Thyroid gland (tissue), 4 donors: ENCODE measurements at regions not wholly inside any gene's neighbourhood (a gene's known extent, or its start where the extent isn't known, plus 50 kb on each side); places are given as distances from the start of the nearest gene placed in this dataset.

Source experiments
- DNase-seq, 2 donors: peaks; one replicate each; pipeline ENCODE4 v3.0.0-alpha.2; 2019
- H3K27ac ChIP-seq, 3 donors: fragments of 200-600 bp; sonication (generic); 1 replicate in 2 of 3; 2 replicates in 1 of 3; pipeline ENCODE4 v1.5.1; 2016 to 2019; ENCODE audit warnings: mild to moderate bottlenecking in 1 of 3, moderate library complexity in 1 of 3
- H3K27me3 ChIP-seq: fragments of 200-600 bp; sonication (generic); one replicate; pipeline ENCODE4 v1.5.1; 2019
- H3K36me3 ChIP-seq, 2 donors: fragments of 200-600 bp; sonication (generic); one replicate each; pipeline ENCODE4 v1.5.1; 2016 to 2019
- H3K4me1 ChIP-seq, 2 donors: fragments of 200-600 bp; sonication (generic); one replicate each; pipeline ENCODE4 v1.5.1; 2017 to 2019
- H3K4me3 ChIP-seq, 3 donors: fragments of 200-600 bp; sonication (generic); replicated peaks in 1 of 3; 1 replicate in 2 of 3; 2 replicates in 1 of 3; pipeline ENCODE4 v1.5.1; 2016; ENCODE audit warnings: mild to moderate bottlenecking in 1 of 3
- H3K9me3 ChIP-seq: fragments of 200-600 bp; sonication (generic); one replicate; pipeline ENCODE4 v1.5.1; 2017
- CTCF ChIP-seq, 6 experiments: fragments of 200-600 bp in 3 of 6; fragments of 450-650 bp in 3 of 6; sonication (generic) in 3 of 6; IDR thresholded peaks; one replicate each; pipeline ENCODE4 v1.5.1; 2016 to 2019; ENCODE audit warnings: antibody characterized with exemption in 6 of 6, mild to moderate bottlenecking in 2 of 6, inconsistent platforms in 1 of 6, moderate library complexity in 1 of 6
- POLR2A ChIP-seq, 2 donors: fragments of 450-650 bp; IDR thresholded peaks; one replicate each; pipeline ENCODE4 v1.6.1; 2017; ENCODE audit warnings: antibody characterized with exemption in 2 of 2, mild to moderate bottlenecking in 2 of 2, moderate library complexity in 1 of 2
- WGBS, 2 donors: methylation state at CpG; one replicate each; pipeline ENCODE4 v1.1.5; 2017; 5-methylcytosine and 5-hydroxymethylcytosine counted together
- intact Hi-C: fragments of 100-400 bp; cut with DNase I; formaldehyde crosslinking; loops from one replicate; pipeline ENCODE4 v1.15.1; 2023

GRCh38 chr16:73605309-73605708 is 557.4 kb upstream of the ZFHX3 start:
- H3K9me3 ChIP-seq = no peaks in the 10 kb centered on the region
- H3K4me3 ChIP-seq = no peak overlapping the region
- TF ChIP-seq CTCF (IDR thresholded peaks at IDR 0.05) (no peak), POLR2A (IDR thresholded peaks at IDR 0.05) (no peak)
- intact Hi-C loops = no loop called here
- H3K4me1 ChIP-seq = no peaks in the 10 kb centered on the region
- DNase-seq = no peak
- 85 to 91% methylated on average over 5 of the region's 5 CpGs for WGBS, 2 donors
- H3K27me3 ChIP-seq = no peaks in the 10 kb centered on the region
- H3K36me3 ChIP-seq = no peaks in the 10 kb centered on the region
- no peak overlapping the region for H3K27ac ChIP-seq

- TF ChIP-seq POLR2A (IDR thresholded peaks at IDR 0.05) (no peak), CTCF (IDR thresholded peaks at IDR 0.05) (no peak)
- no peak overlapping the region for H3K27ac ChIP-seq
- DNase-seq = no peak
- H3K36me3 ChIP-seq = no peaks in the 10 kb centered on the region
- H3K9me3 ChIP-seq = no peaks in the 10 kb centered on the region
- H3K27me3 ChIP-seq = no peaks in the 10 kb centered on the region
- WGBS, 2 donors = 65 to 72% methylated on average over 3 of the region's 3 CpGs
- H3K4me3 ChIP-seq = no peak overlapping the region
- intact Hi-C loops = no loop called here
- no peaks in the 10 kb centered on the region for H3K4me1 ChIP-seq
Observed at GRCh38 chr16:73601911-73602310, 554.0 kb upstream of the ZFHX3 start.

GRCh38 chr16:73599870-73600269 is 551.9 kb upstream of the ZFHX3 start:
- H3K27me3 ChIP-seq = no peaks in the 10 kb centered on the region
- intact Hi-C loops = no loop called here
- DNase-seq = no peak
- H3K9me3 ChIP-seq = no peaks in the 10 kb centered on the region
- WGBS, 2 donors = 78 to 88% methylated on average over 2 of the region's 2 CpGs
- TF ChIP-seq POLR2A (IDR thresholded peaks at IDR 0.05) (no peak), CTCF (IDR thresholded peaks at IDR 0.05) (no peak)
- H3K4me3 ChIP-seq = no peak overlapping the region
- H3K27ac ChIP-seq = no peak overlapping the region
- H3K36me3 ChIP-seq = no peaks in the 10 kb centered on the region
- H3K4me1 ChIP-seq = no peaks in the 10 kb centered on the region

GRCh38 chr16:73599351-73599750 is 551.4 kb upstream of the ZFHX3 start:
- H3K4me3 ChIP-seq = no peak overlapping the region
- H3K27me3 ChIP-seq = no peaks in the 10 kb centered on the region
- no peak overlapping the region for H3K27ac ChIP-seq
- no peaks in the 10 kb centered on the region for H3K36me3 ChIP-seq
- DNase-seq = no peak
- intact Hi-C loops = no loop called here
- WGBS, 2 donors = 57 to 66% methylated on average over 2 of the region's 2 CpGs
- no peak for TF ChIP-seq POLR2A (IDR thresholded peaks at IDR 0.05)
- no peak for TF ChIP-seq CTCF (IDR thresholded peaks at IDR 0.05)
- H3K4me1 ChIP-seq = no peaks in the 10 kb centered on the region
- H3K9me3 ChIP-seq = no peaks in the 10 kb centered on the region

GRCh38 chr16:73584157-73584556 is 536.2 kb upstream of the ZFHX3 start:
- H3K27me3 ChIP-seq = no peaks in the 10 kb centered on the region
- H3K27ac ChIP-seq = no peak overlapping the region
- intact Hi-C loops = no loop called here
- no peaks in the 10 kb centered on the region for H3K4me1 ChIP-seq
- WGBS, 2 donors = 89 to 90% methylated on average over 1 of the region's 1 CpG
- no peak overlapping the region for H3K4me3 ChIP-seq
- DNase-seq = no peak
- no peaks in the 10 kb centered on the region for H3K9me3 ChIP-seq
- no peaks in the 10 kb centered on the region for H3K36me3 ChIP-seq
- TF ChIP-seq POLR2A (IDR thresholded peaks at IDR 0.05) (no peak), CTCF (IDR thresholded peaks at IDR 0.05) (no peak)
